ENCODE measurements at regions not wholly inside any gene's neighbourhood (a gene's known extent, or its start where the extent isn't known, plus 50 kb on each side); places are given as distances from the start of the nearest gene placed in this dataset.

- DNase-seq: no peak
- H3K9me3 Mint-ChIP-seq: peaks cover 16% of the 10 kb centered on the region
- H3K4me3 Mint-ChIP-seq: no peak overlapping the region
- CTCF ChIA-PET: no interaction called here
- H3K36me3 Mint-ChIP-seq (ENCODE audit: low read depth): no peaks in the 10 kb centered on the region
- H3K4me1 Mint-ChIP-seq (ENCODE audit: low read depth): no peaks in the 10 kb centered on the region
- H3K27me3 Mint-ChIP-seq (ENCODE audit: low read depth): peaks cover 2% of the 10 kb centered on the region
- intact Hi-C loops (cut with micrococcal nuclease): no loop called here
- no peak overlapping the region for H3K27ac Mint-ChIP-seq
These were observed 79.5 kb upstream of the MIS18BP1 start for GRCh38 chr14:45332360-45332988.

GRCh38 chr14:45308745-45309397 is 55.9 kb upstream of the MIS18BP1 start:
- Mint-ChIP-seq H3K27me3 (ENCODE audit: low read depth) (peaks cover 13% of the 10 kb centered on the region), H3K36me3 (ENCODE audit: low read depth) (peaks cover 2% of the 10 kb centered on the region), H3K4me1 (ENCODE audit: low read depth) (no peaks in the 10 kb centered on the region), H3K27ac (no peak overlapping the region), H3K9me3 (peaks cover 11% of the 10 kb centered on the region), H3K4me3 (no peak overlapping the region)
- DNase-seq: no peak
- intact Hi-C loops (cut with micrococcal nuclease): no loop called here
- CTCF ChIA-PET: no interaction called here
